OCI-LY1 (cell line): ENCODE measurements at regions not wholly inside any gene's neighbourhood (a gene's known extent, or its start where the extent isn't known, plus 50 kb on each side); places are given as distances from the start of the nearest gene placed in this dataset.

Source experiments
- H2AFZ ChIP-seq: fragments of 200-600 bp; sonication (generic), shearing (Covaris generic); 2 replicates; pipeline ENCODE4 v1.6.0; 2014; ENCODE audit warnings: antibody characterized with exemption, mild to moderate bottlenecking, low read length
- H3F3A ChIP-seq: fragments of 200-600 bp; sonication (generic), shearing (Covaris generic); 2 replicates; pipeline ENCODE4 v1.6.0; 2014; ENCODE audit warnings: mild to moderate bottlenecking, antibody characterized with exemption, low read length, moderate library complexity; ENCODE audit not compliant: insufficient read depth
- H3K27ac ChIP-seq: fragments of 200-600 bp; sonication (generic); 2 replicates; pipeline ENCODE4 v1.5.1; 2014; ENCODE audit warnings: low read length, mixed run types, mild to moderate bottlenecking, low read depth; ENCODE audit not compliant: poor library complexity, severe bottlenecking
- H3K27me3 ChIP-seq: fragments of 200-600 bp; sonication (generic); 2 replicates; pipeline ENCODE4 v1.6.0; 2014; ENCODE audit warnings: antibody characterized with exemption, mild to moderate bottlenecking, low read length, moderate library complexity; ENCODE audit not compliant: insufficient read depth
- H3K36me3 ChIP-seq: fragments of 200-600 bp; sonication (generic); 2 replicates; pipeline ENCODE4 v1.6.1; 2014; ENCODE audit warnings: mild to moderate bottlenecking, antibody characterized with exemption, low read length, moderate library complexity, mixed read lengths; ENCODE audit not compliant: insufficient read depth
- H3K4me1 ChIP-seq: fragments of 200-600 bp; sonication (generic); 2 replicates; pipeline ENCODE4 v1.5.1; 2014; ENCODE audit warnings: mild to moderate bottlenecking, low read length, moderate library complexity; ENCODE audit not compliant: insufficient read depth, severe bottlenecking
- H3K4me2 ChIP-seq: fragments of 200-600 bp; sonication (generic), shearing (Covaris generic); 2 replicates; pipeline ENCODE4 v1.6.1; 2014; ENCODE audit warnings: low read length
- H3K4me3 ChIP-seq: fragments of 200-600 bp; sonication (generic); 2 replicates; pipeline ENCODE4 v1.5.1; 2014; ENCODE audit warnings: low read length, low read depth, mild to moderate bottlenecking, mixed read lengths; ENCODE audit not compliant: poor library complexity, severe bottlenecking
- H3K79me2 ChIP-seq: fragments of 200-600 bp; shearing (Covaris generic); 2 replicates; pipeline ENCODE4 v1.6.1; 2016; ENCODE audit warnings: mixed run types, low read length, mixed read lengths; ENCODE audit not compliant: insufficient read depth
- H3K9ac ChIP-seq: fragments of 200-600 bp; sonication (generic), shearing (Covaris generic); 2 replicates; pipeline ENCODE4 v1.6.1; 2014; ENCODE audit warnings: mild to moderate bottlenecking, low read length, mixed read lengths
- H3K9me2 ChIP-seq: fragments of 200-600 bp; sonication (generic), shearing (Covaris generic); 2 replicates; pipeline ENCODE4 v1.6.1; 2014; ENCODE audit warnings: low read depth, mild to moderate bottlenecking, low read length, mixed read lengths
- H3K9me3 ChIP-seq: fragments of 200-600 bp; shearing (Covaris generic); 2 replicates; pipeline ENCODE4 v1.6.1; 2014; ENCODE audit warnings: low read length, mixed read lengths
- H4K20me1 ChIP-seq: fragments of 200-600 bp; sonication (generic), shearing (Covaris generic); 2 replicates; pipeline ENCODE4 v1.6.0; 2016; ENCODE audit warnings: mild to moderate bottlenecking, low read length; ENCODE audit not compliant: insufficient read depth
- EZH2 ChIP-seq: fragments of 200-600 bp; sonication (generic), shearing (Covaris generic); IDR thresholded peaks from 2 replicates; pipeline ENCODE4 v1.8.0; 2017; ENCODE audit warnings: borderline replicate concordance, mixed run types, mild to moderate bottlenecking, antibody characterized with exemption, low read length, moderate library complexity, mixed read lengths
- TF ChIP-seq, protein P1 (sequence below): fragments of 200-600 bp; sonication (generic), shearing (Covaris generic); IDR thresholded peaks from 2 replicates; pipeline ENCODE4 v1.5.1; 2017; ENCODE audit warnings: mild to moderate bottlenecking, antibody characterized with exemption, low read length, moderate library complexity, mixed read lengths

DNA sequence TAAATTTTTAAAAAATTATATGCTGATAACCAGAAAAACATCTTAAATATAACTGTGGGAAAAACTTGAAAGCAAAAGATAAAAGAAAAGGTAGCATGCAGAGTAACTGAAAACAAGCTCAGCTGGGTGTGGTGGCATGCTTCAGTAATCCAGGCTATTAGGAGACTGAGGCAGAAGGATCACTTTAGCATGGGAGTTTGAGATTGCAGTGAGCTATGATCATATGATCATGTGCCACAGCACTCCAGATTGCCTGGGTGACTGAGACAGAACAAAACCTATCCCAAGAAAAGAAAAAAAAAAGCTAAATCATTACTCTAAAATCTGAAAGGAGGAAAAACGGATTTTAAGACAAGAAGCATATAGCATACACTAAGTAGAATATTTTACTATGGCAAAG is 1624.0 kb downstream of the AMY1C start:
- Histone ChIP-seq H3K79me2 (no peaks in the 10 kb centered on the region), H3F3A (no peaks in the 10 kb centered on the region), H3K4me1 (no peaks in the 10 kb centered on the region), H3K9me2 (no peaks in the 10 kb centered on the region), H3K4me2 (no peak overlapping the region), H3K4me3 (no peak overlapping the region), H3K36me3 (no peaks in the 10 kb centered on the region), H2AFZ (no peak overlapping the region), H4K20me1 (no peaks in the 10 kb centered on the region), H3K9me3 (no peaks in the 10 kb centered on the region), H3K9ac (no peak overlapping the region), H3K27me3 (no peaks in the 10 kb centered on the region), H3K27ac (no peak overlapping the region)
- TF ChIP-seq, protein P1, sequence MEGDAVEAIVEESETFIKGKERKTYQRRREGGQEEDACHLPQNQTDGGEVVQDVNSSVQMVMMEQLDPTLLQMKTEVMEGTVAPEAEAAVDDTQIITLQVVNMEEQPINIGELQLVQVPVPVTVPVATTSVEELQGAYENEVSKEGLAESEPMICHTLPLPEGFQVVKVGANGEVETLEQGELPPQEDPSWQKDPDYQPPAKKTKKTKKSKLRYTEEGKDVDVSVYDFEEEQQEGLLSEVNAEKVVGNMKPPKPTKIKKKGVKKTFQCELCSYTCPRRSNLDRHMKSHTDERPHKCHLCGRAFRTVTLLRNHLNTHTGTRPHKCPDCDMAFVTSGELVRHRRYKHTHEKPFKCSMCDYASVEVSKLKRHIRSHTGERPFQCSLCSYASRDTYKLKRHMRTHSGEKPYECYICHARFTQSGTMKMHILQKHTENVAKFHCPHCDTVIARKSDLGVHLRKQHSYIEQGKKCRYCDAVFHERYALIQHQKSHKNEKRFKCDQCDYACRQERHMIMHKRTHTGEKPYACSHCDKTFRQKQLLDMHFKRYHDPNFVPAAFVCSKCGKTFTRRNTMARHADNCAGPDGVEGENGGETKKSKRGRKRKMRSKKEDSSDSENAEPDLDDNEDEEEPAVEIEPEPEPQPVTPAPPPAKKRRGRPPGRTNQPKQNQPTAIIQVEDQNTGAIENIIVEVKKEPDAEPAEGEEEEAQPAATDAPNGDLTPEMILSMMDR: no peak
- no peak for TF ChIP-seq EZH2

DNA sequence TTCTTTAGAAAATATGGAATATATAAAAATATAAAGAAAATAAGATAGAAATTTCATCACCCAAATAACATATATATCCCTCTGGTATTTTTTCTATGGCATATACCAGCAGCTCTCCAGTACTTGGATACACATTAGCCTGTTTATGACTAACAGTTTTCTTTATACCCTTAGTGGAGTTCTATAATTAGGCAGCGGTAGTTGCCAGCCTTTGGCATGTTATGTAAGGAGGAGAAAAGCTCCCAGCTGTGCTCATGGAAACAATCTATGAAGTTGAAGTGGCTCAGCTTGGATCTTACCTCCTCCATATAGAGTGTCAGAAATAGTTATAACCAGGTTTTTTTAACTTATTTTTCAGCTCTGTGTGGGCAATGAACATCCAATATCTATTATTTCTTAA is 1636.8 kb downstream of the AMY1C start:
- H3K27ac ChIP-seq: no peak overlapping the region
- H3K9ac ChIP-seq: no peak overlapping the region
- no peaks in the 10 kb centered on the region for H3F3A ChIP-seq
- H4K20me1 ChIP-seq: no peaks in the 10 kb centered on the region
- H3K9me3 ChIP-seq: no peaks in the 10 kb centered on the region
- no peaks in the 10 kb centered on the region for H3K9me2 ChIP-seq
- TF ChIP-seq, protein P1: no peak
- TF ChIP-seq EZH2: no peak
- no peaks in the 10 kb centered on the region for H3K27me3 ChIP-seq
- no peak overlapping the region for H3K4me3 ChIP-seq
- H3K79me2 ChIP-seq: no peaks in the 10 kb centered on the region
- no peaks in the 10 kb centered on the region for H3K4me1 ChIP-seq
- no peaks in the 10 kb centered on the region for H3K36me3 ChIP-seq
- no peak overlapping the region for H2AFZ ChIP-seq
- no peak overlapping the region for H3K4me2 ChIP-seq

DNA sequence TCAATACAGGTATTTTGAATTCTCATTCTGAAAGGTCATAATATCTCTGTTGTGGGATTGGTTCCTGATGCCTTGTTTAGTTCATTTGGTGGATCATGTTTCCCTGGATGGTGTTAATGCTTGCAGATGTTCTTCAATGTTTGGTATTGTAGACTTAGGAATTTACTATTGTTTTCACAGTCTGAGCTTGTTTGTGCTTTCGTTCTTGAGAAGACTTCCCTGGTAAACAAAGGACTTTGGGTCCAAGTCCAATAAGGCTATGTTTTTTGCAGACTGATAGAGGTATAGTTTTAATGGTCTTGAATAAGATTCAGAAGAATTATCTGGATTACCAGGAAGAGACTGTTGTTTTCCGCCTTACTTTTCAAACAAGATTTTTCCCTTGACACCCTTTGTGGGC is 1646.3 kb downstream of the AMY1C start:
- Histone ChIP-seq H3K27me3 (no peaks in the 10 kb centered on the region), H3K79me2 (no peaks in the 10 kb centered on the region), H3K27ac (no peak overlapping the region), H3K36me3 (no peaks in the 10 kb centered on the region), H2AFZ (no peak overlapping the region), H4K20me1 (no peaks in the 10 kb centered on the region), H3K9ac (no peak overlapping the region), H3K9me2 (no peaks in the 10 kb centered on the region), H3K4me3 (no peak overlapping the region), H3K4me1 (no peaks in the 10 kb centered on the region), H3F3A (no peaks in the 10 kb centered on the region), H3K4me2 (no peak overlapping the region), H3K9me3 (no peaks in the 10 kb centered on the region)
- TF ChIP-seq EZH2: no peak
- TF ChIP-seq, protein P1: no peak
